ENCODE measurements at regions not wholly inside any gene's neighbourhood (a gene's known extent, or its start where the extent isn't known, plus 50 kb on each side); places are given as distances from the start of the nearest gene placed in this dataset.

- H3K4me1 ChIP-seq (ENCODE audit: insufficient read depth, low read length) = peaks cover 11% of the 10 kb centered on the region
- H3K27me3 ChIP-seq (ENCODE audit: insufficient read depth, low read length) = no peaks in the 10 kb centered on the region
- no peak overlapping the region for H3K4me3 ChIP-seq (ENCODE audit: low read length)
- no peak overlapping the region for H2AFZ ChIP-seq (ENCODE audit: low read depth, low read length)
- H3K36me3 ChIP-seq (ENCODE audit: insufficient read depth, low read length) = no peaks in the 10 kb centered on the region
- no peaks in the 10 kb centered on the region for H3K9me3 ChIP-seq (ENCODE audit: low read length)
These were observed 383.8 kb downstream of the TNS3 start for GRCh38 chr7:47198159-47198558.

DNA sequence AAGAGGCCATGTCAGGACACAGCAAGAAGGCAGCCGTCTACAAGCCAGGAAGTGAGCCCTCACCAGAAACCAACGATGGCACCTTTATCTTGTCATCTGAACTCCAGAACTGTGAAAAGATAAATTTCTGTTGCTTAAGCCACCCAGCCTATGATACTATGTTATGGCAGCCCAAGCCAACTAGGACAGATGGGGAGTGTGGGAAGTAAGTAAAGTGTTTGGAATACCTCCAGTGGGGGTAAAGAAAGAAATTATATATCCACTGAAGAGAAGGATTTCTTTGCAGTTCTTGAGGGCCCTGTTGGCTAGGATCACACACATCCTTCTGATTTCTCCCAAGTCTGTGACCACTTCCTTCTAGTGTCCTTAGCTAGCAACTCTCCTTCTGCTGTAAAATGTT is 384.4 kb downstream of the TNS3 start:
- Histone ChIP-seq H2AFZ (ENCODE audit: low read depth, low read length) (no peak overlapping the region), H3K27me3 (ENCODE audit: insufficient read depth, low read length) (no peaks in the 10 kb centered on the region), H3K9me3 (ENCODE audit: low read length) (no peaks in the 10 kb centered on the region), H3K4me3 (ENCODE audit: low read length) (no peak overlapping the region), H3K36me3 (ENCODE audit: insufficient read depth, low read length) (no peaks in the 10 kb centered on the region), H3K4me1 (ENCODE audit: insufficient read depth, low read length) (peaks cover 9% of the 10 kb centered on the region)

DNA sequence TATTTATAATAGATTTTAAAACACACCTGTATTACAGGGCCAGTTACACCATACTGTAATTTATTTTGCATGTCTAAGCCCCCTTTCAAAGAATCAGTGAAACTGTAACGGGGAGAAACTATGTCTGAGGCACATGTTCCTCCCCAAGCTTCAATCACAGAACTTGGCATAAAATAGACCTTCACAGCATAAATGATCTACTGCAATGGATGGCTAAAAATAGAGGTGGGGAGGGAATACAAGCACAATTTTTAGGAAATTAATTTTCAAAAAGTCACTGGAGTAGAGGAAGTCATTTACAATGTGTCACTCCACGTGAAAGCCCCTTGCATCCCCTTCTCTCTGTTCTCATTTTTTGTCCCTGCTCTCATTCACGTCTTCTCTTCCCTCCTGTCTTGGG is 385.2 kb downstream of the TNS3 start:
- H3K36me3 ChIP-seq (ENCODE audit: insufficient read depth, low read length) = no peaks in the 10 kb centered on the region
- no peaks in the 10 kb centered on the region for H3K9me3 ChIP-seq (ENCODE audit: low read length)
- peaks cover 2% of the 10 kb centered on the region for H3K4me1 ChIP-seq (ENCODE audit: insufficient read depth, low read length)
- no peaks in the 10 kb centered on the region for H3K27me3 ChIP-seq (ENCODE audit: insufficient read depth, low read length)
- no peak overlapping the region for H2AFZ ChIP-seq (ENCODE audit: low read depth, low read length)
- H3K4me3 ChIP-seq (ENCODE audit: low read length) = no peak overlapping the region

DNA sequence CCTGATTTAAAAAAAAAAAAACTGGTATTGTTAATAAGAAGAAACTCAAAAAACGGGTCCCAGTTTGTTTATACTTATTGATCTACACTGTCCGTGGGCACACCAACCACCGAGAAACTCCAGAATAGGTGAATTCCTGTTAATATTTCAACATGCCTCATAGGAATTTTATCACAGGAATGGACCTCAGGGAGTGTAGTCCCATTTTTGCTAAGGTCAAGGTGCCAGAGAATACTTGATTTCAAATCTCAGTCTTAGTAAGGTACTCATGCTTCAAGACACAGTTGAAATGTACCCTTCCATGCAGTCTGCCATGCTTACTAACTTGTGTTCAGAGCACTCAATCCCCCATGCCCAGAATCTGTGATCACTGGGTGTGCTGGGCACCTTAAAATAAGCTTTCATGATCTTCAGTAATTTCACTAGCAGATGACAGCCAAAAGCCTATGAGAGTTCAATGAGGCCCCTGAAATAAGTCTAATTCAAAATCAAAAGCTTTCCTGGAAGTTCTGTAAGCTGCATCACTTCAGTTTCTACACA is 385.7 kb downstream of the TNS3 start:
- no peaks in the 10 kb centered on the region for H3K27me3 ChIP-seq (ENCODE audit: insufficient read depth, low read length)

GRCh38 chr7:47195641-47196040 is 386.3 kb downstream of the TNS3 start:
- Histone ChIP-seq H3K4me1 (ENCODE audit: insufficient read depth, low read length) (no peaks in the 10 kb centered on the region), H3K27me3 (ENCODE audit: insufficient read depth, low read length) (no peaks in the 10 kb centered on the region), H3K4me3 (ENCODE audit: low read length) (no peak overlapping the region), H3K36me3 (ENCODE audit: insufficient read depth, low read length) (no peaks in the 10 kb centered on the region), H3K9me3 (ENCODE audit: low read length) (no peaks in the 10 kb centered on the region), H2AFZ (ENCODE audit: low read depth, low read length) (no peak overlapping the region)

More for the DNA sequence above, 385.7 kb downstream of the TNS3 start:
- H3K4me1 ChIP-seq (ENCODE audit: insufficient read depth, low read length) = no peaks in the 10 kb centered on the region
- no peaks in the 10 kb centered on the region for H3K9me3 ChIP-seq (ENCODE audit: low read length)
- H3K4me3 ChIP-seq (ENCODE audit: low read length) = no peak overlapping the region
- H3K36me3 ChIP-seq (ENCODE audit: insufficient read depth, low read length) = no peaks in the 10 kb centered on the region
- no peak overlapping the region for H2AFZ ChIP-seq (ENCODE audit: low read depth, low read length)

GRCh38 chr7:47194516-47195057 is 387.3 kb downstream of the TNS3 start:
- no peak overlapping the region for H3K4me3 ChIP-seq (ENCODE audit: low read length)
- no peak overlapping the region for H2AFZ ChIP-seq (ENCODE audit: low read depth, low read length)
- H3K9me3 ChIP-seq (ENCODE audit: low read length) = no peaks in the 10 kb centered on the region
- H3K27me3 ChIP-seq (ENCODE audit: insufficient read depth, low read length) = peaks cover 2% of the 10 kb centered on the region
- no peaks in the 10 kb centered on the region for H3K4me1 ChIP-seq (ENCODE audit: insufficient read depth, low read length)
- no peaks in the 10 kb centered on the region for H3K36me3 ChIP-seq (ENCODE audit: insufficient read depth, low read length)

- no peaks in the 10 kb centered on the region for H3K36me3 ChIP-seq (ENCODE audit: insufficient read depth, low read length)
These were observed 388.9 kb downstream of the TNS3 start for GRCh38 chr7:47192978-47193377.

DNA sequence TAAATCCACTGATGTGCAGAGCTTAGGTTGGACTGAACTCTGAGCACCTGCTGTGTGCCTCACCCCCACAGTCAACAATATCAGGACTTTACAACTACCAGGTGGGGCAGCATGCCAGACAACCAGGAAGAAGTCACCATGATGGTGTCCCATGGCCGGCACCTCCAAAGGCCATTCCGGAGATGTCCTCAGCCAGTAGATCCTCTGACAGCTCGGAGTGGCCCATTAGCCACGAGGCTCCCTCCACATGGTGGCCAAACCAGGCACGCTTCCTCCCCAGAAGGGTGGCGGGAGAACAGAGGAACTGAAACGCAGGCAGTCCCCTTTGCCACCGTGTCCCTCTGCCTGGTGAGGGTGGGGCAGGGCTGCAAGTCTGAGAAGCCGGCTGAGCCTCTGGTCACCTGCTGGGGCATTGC is 390.0 kb downstream of the TNS3 start:
- H3K36me3 ChIP-seq (ENCODE audit: insufficient read depth, low read length) = no peaks in the 10 kb centered on the region
- H2AFZ ChIP-seq (ENCODE audit: low read depth, low read length) = no peak overlapping the region
- H3K27me3 ChIP-seq (ENCODE audit: insufficient read depth, low read length) = peaks cover 2% of the 10 kb centered on the region
- H3K4me1 ChIP-seq (ENCODE audit: insufficient read depth, low read length) = no peaks in the 10 kb centered on the region
- no peak overlapping the region for H3K4me3 ChIP-seq (ENCODE audit: low read length)
- H3K9me3 ChIP-seq (ENCODE audit: low read length) = no peaks in the 10 kb centered on the region

More at GRCh38 chr7:47192978-47193377, 388.9 kb downstream of the TNS3 start:
- no peaks in the 10 kb centered on the region for H3K4me1 ChIP-seq (ENCODE audit: insufficient read depth, low read length)
- no peak overlapping the region for H2AFZ ChIP-seq (ENCODE audit: low read depth, low read length)
- H3K4me3 ChIP-seq (ENCODE audit: low read length) = no peak overlapping the region
- H3K27me3 ChIP-seq (ENCODE audit: insufficient read depth, low read length) = peaks cover 2% of the 10 kb centered on the region
- no peaks in the 10 kb centered on the region for H3K9me3 ChIP-seq (ENCODE audit: low read length)

DNA sequence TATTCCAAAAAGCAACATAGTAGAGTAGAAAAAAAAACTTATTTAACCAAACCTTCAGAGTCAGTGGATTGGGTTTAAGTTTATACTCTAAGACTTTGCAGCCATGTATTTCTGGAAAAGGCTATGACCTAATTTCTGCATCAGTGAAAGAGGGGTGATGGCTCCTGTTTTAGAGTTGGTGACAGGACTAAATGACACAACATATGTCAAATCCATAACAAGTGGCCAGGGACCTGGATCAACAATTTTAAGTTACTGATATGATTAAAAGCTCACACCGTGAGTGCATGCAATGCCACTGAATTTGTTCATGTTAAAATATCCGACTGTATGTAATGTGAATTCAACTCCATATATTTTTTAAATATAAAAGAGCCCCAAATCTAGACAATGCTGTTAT is 390.6 kb downstream of the TNS3 start:
- H2AFZ ChIP-seq (ENCODE audit: low read depth, low read length) = no peak overlapping the region
- no peaks in the 10 kb centered on the region for H3K4me1 ChIP-seq (ENCODE audit: insufficient read depth, low read length)
- H3K4me3 ChIP-seq (ENCODE audit: low read length) = no peak overlapping the region
- H3K36me3 ChIP-seq (ENCODE audit: insufficient read depth, low read length) = no peaks in the 10 kb centered on the region
- peaks cover 2% of the 10 kb centered on the region for H3K27me3 ChIP-seq (ENCODE audit: insufficient read depth, low read length)
- no peaks in the 10 kb centered on the region for H3K9me3 ChIP-seq (ENCODE audit: low read length)

GRCh38 chr7:47190462-47190861 is 391.4 kb downstream of the TNS3 start:
- Histone ChIP-seq H3K9me3 (ENCODE audit: low read length) (no peaks in the 10 kb centered on the region), H3K27me3 (ENCODE audit: insufficient read depth, low read length) (peaks cover 6% of the 10 kb centered on the region), H3K36me3 (ENCODE audit: insufficient read depth, low read length) (no peaks in the 10 kb centered on the region), H3K4me3 (ENCODE audit: low read length) (no peak overlapping the region), H2AFZ (ENCODE audit: low read depth, low read length) (no peak overlapping the region), H3K4me1 (ENCODE audit: insufficient read depth, low read length) (no peaks in the 10 kb centered on the region)

DNA sequence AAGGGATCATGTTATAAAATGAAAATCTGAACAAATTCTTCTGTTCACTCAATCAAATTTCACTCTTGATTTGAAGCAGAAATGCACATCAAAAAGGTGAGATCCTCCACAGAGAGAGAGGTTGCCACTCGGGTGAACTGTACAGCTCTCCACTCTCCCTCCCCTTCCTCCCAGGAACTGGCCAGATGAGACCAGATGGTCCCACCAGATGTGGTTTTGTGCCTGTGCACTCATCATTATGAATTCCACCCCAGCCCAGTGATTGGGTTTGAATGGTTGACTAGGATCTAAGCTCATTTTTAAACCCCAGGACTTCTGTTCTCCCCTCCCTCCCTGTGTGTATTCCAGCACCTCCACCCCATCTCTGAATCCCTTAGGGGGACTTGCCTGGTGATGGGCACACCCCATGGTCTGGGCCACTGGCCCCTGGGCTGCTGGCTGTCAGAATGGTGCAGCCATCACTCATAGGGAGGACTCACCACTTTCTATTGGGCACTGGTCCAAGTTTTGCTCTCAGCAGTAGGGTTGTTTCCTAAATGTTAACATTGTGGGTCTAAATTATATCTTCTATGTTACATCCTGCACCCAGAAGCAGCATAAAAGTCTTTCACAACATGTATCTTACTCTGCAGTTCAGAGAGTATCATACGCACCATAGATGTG is 393.1 kb downstream of the TNS3 start:
- H3K4me3 ChIP-seq (ENCODE audit: low read length) = no peak overlapping the region
- H3K4me1 ChIP-seq (ENCODE audit: insufficient read depth, low read length) = no peaks in the 10 kb centered on the region
- peaks cover 6% of the 10 kb centered on the region for H3K27me3 ChIP-seq (ENCODE audit: insufficient read depth, low read length)
- no peaks in the 10 kb centered on the region for H3K36me3 ChIP-seq (ENCODE audit: insufficient read depth, low read length)
- H3K9me3 ChIP-seq (ENCODE audit: low read length) = no peaks in the 10 kb centered on the region
- H2AFZ ChIP-seq (ENCODE audit: low read depth, low read length) = no peak overlapping the region

DNA sequence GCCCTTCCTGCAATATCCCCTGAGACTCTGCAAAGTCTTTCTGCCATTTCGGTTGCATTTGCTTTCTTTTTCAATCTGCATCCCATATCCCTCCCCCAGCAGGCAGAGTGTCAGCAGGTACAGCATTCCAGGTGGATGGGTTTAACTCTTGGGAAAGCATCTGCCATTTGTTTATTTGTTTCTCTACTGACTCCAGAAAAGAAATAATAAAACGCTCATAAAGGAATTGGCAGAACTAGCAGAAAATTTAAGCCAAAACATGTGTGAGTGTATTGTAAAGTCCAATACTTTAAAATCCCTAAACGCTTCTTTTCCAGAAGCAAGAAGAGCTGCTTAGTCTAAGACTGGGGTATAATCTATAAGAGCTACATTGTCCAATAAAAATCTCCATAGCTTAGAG is 393.8 kb downstream of the TNS3 start:
- no peaks in the 10 kb centered on the region for H3K4me1 ChIP-seq (ENCODE audit: insufficient read depth, low read length)
- H3K4me3 ChIP-seq (ENCODE audit: low read length) = no peak overlapping the region
- no peaks in the 10 kb centered on the region for H3K9me3 ChIP-seq (ENCODE audit: low read length)
- H3K36me3 ChIP-seq (ENCODE audit: insufficient read depth, low read length) = no peaks in the 10 kb centered on the region
- H3K27me3 ChIP-seq (ENCODE audit: insufficient read depth, low read length) = peaks cover 6% of the 10 kb centered on the region
- H2AFZ ChIP-seq (ENCODE audit: low read depth, low read length) = no peak overlapping the region

DNA sequence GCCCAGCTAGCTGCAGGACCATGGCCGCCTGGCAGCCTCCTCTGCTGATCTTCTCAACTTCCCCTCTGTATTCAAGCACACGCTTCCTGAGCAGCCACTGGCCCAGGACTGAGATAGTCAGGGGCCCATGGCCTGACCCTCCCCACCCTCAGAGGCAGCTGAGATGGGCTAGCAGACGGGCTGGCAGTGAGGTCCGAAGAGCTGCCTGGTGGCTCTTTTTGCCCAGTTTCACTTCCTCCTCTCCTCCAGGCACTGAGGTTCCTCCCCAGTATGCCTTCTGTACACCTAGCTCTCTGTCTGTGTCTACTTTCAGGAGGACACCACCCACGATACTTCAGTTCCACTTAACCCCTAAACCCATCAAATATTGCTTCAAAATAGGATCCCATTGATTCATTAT is 395.6 kb downstream of the TNS3 start:
- Histone ChIP-seq H3K4me1 (ENCODE audit: insufficient read depth, low read length) (no peaks in the 10 kb centered on the region), H3K27me3 (ENCODE audit: insufficient read depth, low read length) (peaks cover 6% of the 10 kb centered on the region), H2AFZ (ENCODE audit: low read depth, low read length) (no peak overlapping the region), H3K4me3 (ENCODE audit: low read length) (no peak overlapping the region), H3K9me3 (ENCODE audit: low read length) (no peaks in the 10 kb centered on the region), H3K36me3 (ENCODE audit: insufficient read depth, low read length) (no peaks in the 10 kb centered on the region)

- Histone ChIP-seq H3K27me3 (ENCODE audit: insufficient read depth, low read length) (peaks cover 6% of the 10 kb centered on the region), H3K4me3 (ENCODE audit: low read length) (no peak overlapping the region), H3K9me3 (ENCODE audit: low read length) (no peaks in the 10 kb centered on the region), H3K36me3 (ENCODE audit: insufficient read depth, low read length) (no peaks in the 10 kb centered on the region), H3K4me1 (ENCODE audit: insufficient read depth, low read length) (no peaks in the 10 kb centered on the region), H2AFZ (ENCODE audit: low read depth, low read length) (no peak overlapping the region)
These were observed 396.1 kb downstream of the TNS3 start for GRCh38 chr7:47185839-47186238.

All from neuron (in vitro differentiated cells).